ENCODE measurements at regions not wholly inside any gene's neighbourhood (a gene's known extent, or its start where the extent isn't known, plus 50 kb on each side); places are given as distances from the start of the nearest gene placed in this dataset.
A peak's percentile ranks its signal among the peaks of the same experiment; 100 is the strongest.

GRCh38 chr18:10312326-10313015, 142.0 kb upstream of the APCDD1 start:
- H3K4me1 ChIP-seq (ENCODE audit: control insufficient read depth, insufficient read depth, low read length) = peaks cover 9% of the 10 kb centered on the region
- no peak for DNase-seq
- no peak overlapping the region for H3K4me3 ChIP-seq (ENCODE audit: low read length)
- H3K27ac ChIP-seq (ENCODE audit: low read length) = no peak overlapping the region
- peaks cover 2% of the 10 kb centered on the region for H3K27me3 ChIP-seq (ENCODE audit: control insufficient read depth, insufficient read depth, low read length)
- WGBS (ENCODE audit: insufficient coverage) = 38% methylated on average over 4 of the region's 5 CpGs
- H3K9me3 ChIP-seq (replicated peaks; ENCODE audit: control insufficient read depth, low read depth, low read length) = no peaks in the 10 kb centered on the region
- H3K36me3 ChIP-seq (ENCODE audit: control insufficient read depth, insufficient read depth, low read length) = no peaks in the 10 kb centered on the region

DNA sequence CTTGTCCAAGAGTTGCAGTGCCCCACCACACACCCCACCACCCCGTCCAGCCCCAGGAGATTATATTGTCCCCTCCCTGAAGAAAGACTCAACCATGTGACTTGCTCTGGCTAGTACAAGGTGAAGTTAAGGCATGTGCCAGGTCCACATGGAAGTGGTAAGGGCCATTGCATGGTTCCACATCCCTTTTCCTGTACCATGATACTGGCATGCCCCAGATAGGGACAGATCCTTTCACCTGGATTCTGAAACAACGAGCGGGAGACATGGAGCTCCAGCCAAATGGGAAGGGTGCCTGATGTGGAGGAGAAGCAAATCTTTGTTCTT, 141.5 kb upstream of the APCDD1 start:
- Histone ChIP-seq H3K4me3 (ENCODE audit: low read length) (no peak overlapping the region), H3K4me1 (ENCODE audit: control insufficient read depth, insufficient read depth, low read length) (peaks cover 9% of the 10 kb centered on the region), H3K9me3 (replicated peaks; ENCODE audit: control insufficient read depth, low read depth, low read length) (no peaks in the 10 kb centered on the region), H3K27me3 (ENCODE audit: control insufficient read depth, insufficient read depth, low read length) (peaks cover 2% of the 10 kb centered on the region), H3K36me3 (ENCODE audit: control insufficient read depth, insufficient read depth, low read length) (no peaks in the 10 kb centered on the region), H3K27ac (ENCODE audit: low read length) (no peak overlapping the region)
- WGBS (ENCODE audit: insufficient coverage) = 85% methylated on average over 3 of the region's 3 CpGs
- no peak for DNase-seq

GRCh38 chr18:10314066-10314465, 140.4 kb upstream of the APCDD1 start:
- Histone ChIP-seq H3K36me3 (ENCODE audit: control insufficient read depth, insufficient read depth, low read length) (no peaks in the 10 kb centered on the region), H3K27ac (ENCODE audit: low read length) (no peak overlapping the region), H3K4me1 (ENCODE audit: control insufficient read depth, insufficient read depth, low read length) (peaks cover 9% of the 10 kb centered on the region), H3K9me3 (replicated peaks; ENCODE audit: control insufficient read depth, low read depth, low read length) (no peaks in the 10 kb centered on the region), H3K27me3 (ENCODE audit: control insufficient read depth, insufficient read depth, low read length) (no peaks in the 10 kb centered on the region), H3K4me3 (ENCODE audit: low read length) (no peak overlapping the region)
- WGBS (ENCODE audit: insufficient coverage) = no CpG with 5 or more reads among the region's 5 CpGs
- DNase-seq = peak; percentile 49

GRCh38 chr18:10315522-10315921, 138.9 kb upstream of the APCDD1 start:
- no peak for DNase-seq
- no peaks in the 10 kb centered on the region for H3K36me3 ChIP-seq (ENCODE audit: control insufficient read depth, insufficient read depth, low read length)
- H3K27ac ChIP-seq (ENCODE audit: low read length) = no peak overlapping the region
- peaks cover 9% of the 10 kb centered on the region for H3K4me1 ChIP-seq (ENCODE audit: control insufficient read depth, insufficient read depth, low read length)
- no peaks in the 10 kb centered on the region for H3K27me3 ChIP-seq (ENCODE audit: control insufficient read depth, insufficient read depth, low read length)
- H3K9me3 ChIP-seq (replicated peaks; ENCODE audit: control insufficient read depth, low read depth, low read length) = no peaks in the 10 kb centered on the region
- 75% methylated on average over 1 of the region's 1 CpG for WGBS (ENCODE audit: insufficient coverage)
- H3K4me3 ChIP-seq (ENCODE audit: low read length) = no peak overlapping the region

DNA sequence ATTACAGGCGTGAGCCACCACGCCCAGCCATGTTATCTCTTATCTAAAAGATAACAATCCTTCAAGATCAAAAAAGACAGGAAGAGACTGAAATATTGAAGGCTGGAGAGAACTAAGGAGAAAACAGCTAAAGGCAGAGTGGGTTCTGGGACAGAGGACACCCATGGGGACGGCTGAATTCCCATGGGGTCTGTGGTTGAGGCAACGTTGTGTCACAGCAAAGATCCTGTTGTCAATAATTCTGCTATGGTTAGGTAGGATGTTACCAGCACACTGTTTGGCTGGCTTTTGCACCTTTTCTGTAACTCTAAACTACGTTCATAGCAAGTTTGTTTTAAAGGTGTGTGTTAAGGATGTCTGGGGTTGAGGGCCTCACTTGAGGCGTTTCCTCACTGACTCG, 137.7 kb upstream of the APCDD1 start:
- no peaks in the 10 kb centered on the region for H3K27me3 ChIP-seq (ENCODE audit: control insufficient read depth, insufficient read depth, low read length)
- H3K9me3 ChIP-seq (replicated peaks; ENCODE audit: control insufficient read depth, low read depth, low read length) = no peaks in the 10 kb centered on the region
- H3K4me3 ChIP-seq (ENCODE audit: low read length) = no peak overlapping the region
- no peaks in the 10 kb centered on the region for H3K36me3 ChIP-seq (ENCODE audit: control insufficient read depth, insufficient read depth, low read length)
- H3K27ac ChIP-seq (ENCODE audit: low read length) = no peak overlapping the region
- 89% methylated on average over 2 of the region's 7 CpGs for WGBS (ENCODE audit: insufficient coverage)
- H3K4me1 ChIP-seq (ENCODE audit: control insufficient read depth, insufficient read depth, low read length) = peaks cover 9% of the 10 kb centered on the region
- DNase-seq = no peak

GRCh38 chr18:10317864-10318690, 136.4 kb upstream of the APCDD1 start:
- H3K36me3 ChIP-seq (ENCODE audit: control insufficient read depth, insufficient read depth, low read length) = no peaks in the 10 kb centered on the region
- H3K27ac ChIP-seq (ENCODE audit: low read length) = no peak overlapping the region
- no peaks in the 10 kb centered on the region for H3K9me3 ChIP-seq (replicated peaks; ENCODE audit: control insufficient read depth, low read depth, low read length)
- DNase-seq = no peak
- peaks cover 9% of the 10 kb centered on the region for H3K4me1 ChIP-seq (ENCODE audit: control insufficient read depth, insufficient read depth, low read length)
- WGBS (ENCODE audit: insufficient coverage) = 78% methylated on average over 3 of the region's 6 CpGs
- H3K4me3 ChIP-seq (ENCODE audit: low read length) = no peak overlapping the region
- no peaks in the 10 kb centered on the region for H3K27me3 ChIP-seq (ENCODE audit: control insufficient read depth, insufficient read depth, low read length)

- H3K36me3 ChIP-seq (ENCODE audit: control insufficient read depth, insufficient read depth, low read length) = no peaks in the 10 kb centered on the region
- WGBS (ENCODE audit: insufficient coverage) = no CpG with 5 or more reads among the region's 3 CpGs
- no peak for DNase-seq
These were observed 135.8 kb upstream of the APCDD1 start for GRCh38 chr18:10318691-10318970.

DNA sequence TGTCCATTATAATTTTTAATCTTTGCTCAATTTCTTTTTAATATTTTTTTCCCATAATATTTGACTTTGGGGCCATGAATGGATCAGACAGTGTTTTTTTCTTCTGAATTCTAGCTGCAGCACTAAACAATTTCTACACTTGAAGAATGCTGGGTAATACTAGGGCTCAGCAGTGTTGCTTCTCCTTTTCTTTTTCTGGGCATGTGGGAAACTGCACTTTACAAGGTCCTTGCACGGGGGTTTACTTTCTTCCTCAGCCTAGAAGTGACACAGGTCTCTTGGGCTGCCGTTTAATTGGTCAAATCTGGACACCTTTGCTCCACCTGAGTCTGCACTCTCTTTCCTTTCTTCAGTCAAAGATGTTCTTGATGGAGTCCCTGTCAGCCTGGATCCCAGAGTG, 135.4 kb upstream of the APCDD1 start:
- peaks cover 9% of the 10 kb centered on the region for H3K4me1 ChIP-seq (ENCODE audit: control insufficient read depth, insufficient read depth, low read length)
- H3K27ac ChIP-seq (ENCODE audit: low read length) = no peak overlapping the region
- H3K36me3 ChIP-seq (ENCODE audit: control insufficient read depth, insufficient read depth, low read length) = no peaks in the 10 kb centered on the region
- no peak for DNase-seq
- no peaks in the 10 kb centered on the region for H3K9me3 ChIP-seq (replicated peaks; ENCODE audit: control insufficient read depth, low read depth, low read length)
- no peak overlapping the region for H3K4me3 ChIP-seq (ENCODE audit: low read length)
- WGBS (ENCODE audit: insufficient coverage) = 74% methylated on average over 2 of the region's 2 CpGs
- no peaks in the 10 kb centered on the region for H3K27me3 ChIP-seq (ENCODE audit: control insufficient read depth, insufficient read depth, low read length)

More at GRCh38 chr18:10318691-10318970, 135.8 kb upstream of the APCDD1 start:
- Histone ChIP-seq H3K27me3 (ENCODE audit: control insufficient read depth, insufficient read depth, low read length) (no peaks in the 10 kb centered on the region), H3K9me3 (replicated peaks; ENCODE audit: control insufficient read depth, low read depth, low read length) (no peaks in the 10 kb centered on the region), H3K4me1 (ENCODE audit: control insufficient read depth, insufficient read depth, low read length) (peaks cover 9% of the 10 kb centered on the region), H3K27ac (ENCODE audit: low read length) (no peak overlapping the region), H3K4me3 (ENCODE audit: low read length) (no peak overlapping the region)

GRCh38 chr18:10319914-10320600, 134.4 kb upstream of the APCDD1 start:
- Histone ChIP-seq H3K9me3 (replicated peaks; ENCODE audit: control insufficient read depth, low read depth, low read length) (no peaks in the 10 kb centered on the region), H3K36me3 (ENCODE audit: control insufficient read depth, insufficient read depth, low read length) (no peaks in the 10 kb centered on the region), H3K27me3 (ENCODE audit: control insufficient read depth, insufficient read depth, low read length) (no peaks in the 10 kb centered on the region), H3K27ac (ENCODE audit: low read length) (no peak overlapping the region), H3K4me3 (ENCODE audit: low read length) (no peak overlapping the region), H3K4me1 (ENCODE audit: control insufficient read depth, insufficient read depth, low read length) (peaks cover 2% of the 10 kb centered on the region)
- 83% methylated on average over 3 of the region's 9 CpGs for WGBS (ENCODE audit: insufficient coverage)
- no peak for DNase-seq

DNA sequence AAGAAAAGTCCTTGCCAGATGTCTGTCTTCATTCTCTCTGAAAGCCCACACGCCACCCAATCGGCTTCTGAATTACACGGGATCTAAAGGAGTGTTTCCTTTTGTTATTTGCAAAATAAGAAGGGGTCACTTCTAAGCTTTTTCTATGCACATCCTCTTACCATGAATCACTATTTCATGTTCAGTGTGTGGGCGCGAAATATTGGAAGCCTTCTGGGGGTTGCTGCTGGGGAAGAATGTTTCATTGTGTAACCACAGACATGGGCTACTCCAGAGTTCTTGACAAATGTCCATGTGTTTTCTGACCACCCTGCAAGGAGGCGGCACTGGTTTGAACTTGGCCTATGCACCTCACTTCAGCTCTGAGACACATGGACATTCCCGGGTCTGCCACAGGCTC, 133.6 kb upstream of the APCDD1 start:
- H3K36me3 ChIP-seq (ENCODE audit: control insufficient read depth, insufficient read depth, low read length) = no peaks in the 10 kb centered on the region
- no peak overlapping the region for H3K4me3 ChIP-seq (ENCODE audit: low read length)
- H3K4me1 ChIP-seq (ENCODE audit: control insufficient read depth, insufficient read depth, low read length) = no peaks in the 10 kb centered on the region
- DNase-seq = no peak
- H3K27me3 ChIP-seq (ENCODE audit: control insufficient read depth, insufficient read depth, low read length) = no peaks in the 10 kb centered on the region
- no peaks in the 10 kb centered on the region for H3K9me3 ChIP-seq (replicated peaks; ENCODE audit: control insufficient read depth, low read depth, low read length)
- H3K27ac ChIP-seq (ENCODE audit: low read length) = no peak overlapping the region
- WGBS (ENCODE audit: insufficient coverage) = 85% methylated on average over 3 of the region's 7 CpGs
